ENCODE measurements at regions not wholly inside any gene's neighbourhood (a gene's known extent, or its start where the extent isn't known, plus 50 kb on each side); places are given as distances from the start of the nearest gene placed in this dataset.

DNA sequence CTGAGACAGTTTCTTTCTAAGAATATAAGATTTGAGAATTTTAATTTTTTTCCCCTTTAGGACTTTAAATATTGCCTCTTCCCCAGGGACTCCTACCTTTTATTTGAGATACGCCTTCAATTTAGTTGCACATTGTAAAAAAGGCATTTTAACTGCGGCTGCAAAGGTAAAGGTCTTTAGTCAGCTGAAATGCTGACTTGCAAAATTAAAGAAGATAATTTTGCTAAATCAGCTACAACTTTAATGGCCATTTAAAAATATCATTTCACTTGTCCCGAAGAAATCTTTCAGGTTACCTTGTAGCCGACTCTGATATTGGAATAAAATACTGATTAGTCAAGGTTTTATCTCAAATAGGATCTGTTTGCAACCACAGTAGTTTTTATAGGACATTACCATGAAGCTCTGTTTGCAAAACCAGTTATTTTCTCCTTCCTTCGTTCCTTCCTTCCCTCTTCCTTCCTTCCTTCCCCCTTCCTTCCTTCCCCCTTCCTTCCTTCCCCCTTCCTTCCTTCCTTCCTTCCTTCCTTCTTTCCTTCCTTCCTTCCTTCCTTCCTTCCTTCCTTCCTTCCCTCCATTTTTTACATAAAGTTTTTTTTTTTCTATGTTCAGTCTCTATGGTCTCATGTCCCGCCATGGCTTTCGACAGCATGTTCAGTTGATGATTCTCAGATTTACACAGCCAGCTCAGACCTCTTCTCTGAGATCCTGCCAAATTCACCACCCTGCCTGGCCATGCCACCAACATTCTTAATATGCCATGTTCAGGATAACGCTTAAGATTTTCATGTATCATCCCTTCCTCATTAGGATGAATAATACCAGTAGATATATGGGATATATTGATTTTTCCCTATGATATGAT is 405.4 kb upstream of the PRKX start:
- TF ChIP-seq, protein P1, sequence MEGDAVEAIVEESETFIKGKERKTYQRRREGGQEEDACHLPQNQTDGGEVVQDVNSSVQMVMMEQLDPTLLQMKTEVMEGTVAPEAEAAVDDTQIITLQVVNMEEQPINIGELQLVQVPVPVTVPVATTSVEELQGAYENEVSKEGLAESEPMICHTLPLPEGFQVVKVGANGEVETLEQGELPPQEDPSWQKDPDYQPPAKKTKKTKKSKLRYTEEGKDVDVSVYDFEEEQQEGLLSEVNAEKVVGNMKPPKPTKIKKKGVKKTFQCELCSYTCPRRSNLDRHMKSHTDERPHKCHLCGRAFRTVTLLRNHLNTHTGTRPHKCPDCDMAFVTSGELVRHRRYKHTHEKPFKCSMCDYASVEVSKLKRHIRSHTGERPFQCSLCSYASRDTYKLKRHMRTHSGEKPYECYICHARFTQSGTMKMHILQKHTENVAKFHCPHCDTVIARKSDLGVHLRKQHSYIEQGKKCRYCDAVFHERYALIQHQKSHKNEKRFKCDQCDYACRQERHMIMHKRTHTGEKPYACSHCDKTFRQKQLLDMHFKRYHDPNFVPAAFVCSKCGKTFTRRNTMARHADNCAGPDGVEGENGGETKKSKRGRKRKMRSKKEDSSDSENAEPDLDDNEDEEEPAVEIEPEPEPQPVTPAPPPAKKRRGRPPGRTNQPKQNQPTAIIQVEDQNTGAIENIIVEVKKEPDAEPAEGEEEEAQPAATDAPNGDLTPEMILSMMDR (IDR thresholded peaks at IDR 0.05; ENCODE audit: insufficient read depth, low read length, poor library complexity, severe bottlenecking) = no peak
- Histone ChIP-seq H3K36me3 (ENCODE audit: control insufficient read depth, insufficient read depth, low read length) (no peaks in the 10 kb centered on the region), H3K4me3 (replicated peaks; ENCODE audit: low read depth, low read length) (no peak overlapping the region), H3K27me3 (replicated peaks; ENCODE audit: control insufficient read depth, insufficient read depth, low read length) (no peaks in the 10 kb centered on the region)
- no peak for DNase-seq (ENCODE audit: extremely low read depth, insufficient read length)

DNA sequence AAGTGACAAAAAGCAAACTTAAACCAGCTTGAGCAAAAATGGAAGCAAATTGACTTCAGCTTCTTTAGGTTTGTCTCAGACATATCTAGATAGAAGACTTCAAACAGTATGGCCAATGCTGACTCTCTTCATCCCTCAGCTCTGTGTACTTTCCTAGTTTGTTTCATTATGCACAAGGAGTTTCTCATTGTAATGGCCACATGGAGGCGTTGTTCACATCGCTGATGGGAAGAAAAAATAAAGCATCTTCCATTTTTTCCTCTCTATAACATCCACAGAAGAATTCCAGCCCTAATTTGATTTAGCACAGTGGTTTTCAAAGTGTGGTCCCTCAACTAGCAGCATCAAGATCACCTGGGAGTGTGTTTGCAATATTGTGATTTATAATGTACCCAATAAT is 397.5 kb upstream of the PRKX start:
- no peak for DNase-seq (ENCODE audit: extremely low read depth, insufficient read length)
- H3K36me3 ChIP-seq (ENCODE audit: control insufficient read depth, insufficient read depth, low read length) = no peaks in the 10 kb centered on the region
- H3K4me3 ChIP-seq (replicated peaks; ENCODE audit: low read depth, low read length) = no peak overlapping the region
- H3K27me3 ChIP-seq (replicated peaks; ENCODE audit: control insufficient read depth, insufficient read depth, low read length) = no peaks in the 10 kb centered on the region
- TF ChIP-seq, protein P1 (IDR thresholded peaks at IDR 0.05; ENCODE audit: insufficient read depth, low read length, poor library complexity, severe bottlenecking) = no peak

DNA sequence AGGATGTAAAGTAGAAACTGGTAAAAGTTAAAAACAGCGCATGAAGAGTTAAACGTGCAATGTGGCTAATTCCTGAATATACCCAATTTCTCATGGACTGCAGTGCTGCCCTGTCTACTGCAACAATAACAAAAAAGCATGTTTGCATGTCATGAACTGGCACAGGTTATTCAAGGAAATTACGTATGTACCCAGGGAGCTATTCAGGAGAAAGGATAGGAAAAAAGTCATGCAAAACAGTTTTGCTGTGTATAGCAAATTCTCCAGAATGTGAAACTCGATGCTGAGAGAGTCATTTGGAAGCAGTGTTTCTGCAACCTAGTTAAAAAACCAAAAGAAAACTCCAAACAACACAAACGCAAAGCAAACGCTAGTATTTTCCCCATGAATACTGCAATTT is 381.5 kb upstream of the PRKX start:
- DNase-seq (ENCODE audit: extremely low read depth, insufficient read length) = no peak
- no peaks in the 10 kb centered on the region for H3K36me3 ChIP-seq (ENCODE audit: control insufficient read depth, insufficient read depth, low read length)
- no peak overlapping the region for H3K4me3 ChIP-seq (replicated peaks; ENCODE audit: low read depth, low read length)
- H3K27me3 ChIP-seq (replicated peaks; ENCODE audit: control insufficient read depth, insufficient read depth, low read length) = no peaks in the 10 kb centered on the region
- TF ChIP-seq, protein P1 (IDR thresholded peaks at IDR 0.05; ENCODE audit: insufficient read depth, low read length, poor library complexity, severe bottlenecking) = no peak

DNA sequence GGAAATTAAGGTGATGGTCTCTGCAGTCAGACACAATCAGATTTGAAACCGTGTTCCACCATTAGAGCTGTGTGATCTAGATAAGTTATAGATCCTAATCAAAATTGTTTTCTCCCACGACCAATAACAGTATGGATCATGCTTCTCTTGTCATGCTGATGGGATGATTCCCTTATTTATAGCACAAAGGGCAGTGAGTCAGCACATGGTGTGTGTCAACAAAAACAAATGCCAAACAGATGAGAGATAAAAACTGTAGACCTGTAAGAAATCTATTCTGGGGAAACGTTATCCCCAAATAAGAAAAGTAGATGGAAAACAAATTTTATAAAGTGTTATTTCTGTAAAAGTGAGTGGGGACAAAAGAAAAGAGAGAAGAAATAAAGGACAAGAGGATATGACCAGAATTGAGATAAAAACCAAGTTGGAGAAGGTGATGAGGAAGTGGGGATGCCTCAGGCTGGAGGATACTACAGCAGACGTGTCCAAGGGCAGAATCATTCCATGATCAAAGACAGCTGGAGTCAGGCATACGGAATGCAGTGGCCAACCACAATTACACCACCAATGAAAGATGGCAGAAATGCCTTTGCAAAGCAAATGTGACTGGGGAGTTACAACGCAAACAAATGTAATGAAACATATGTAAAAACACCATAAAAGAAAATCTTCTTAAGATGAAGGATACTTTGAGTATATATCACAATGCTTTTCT is 377.8 kb upstream of the PRKX start:
- no peak for DNase-seq (ENCODE audit: extremely low read depth, insufficient read length)
- TF ChIP-seq, protein P1 (IDR thresholded peaks at IDR 0.05; ENCODE audit: insufficient read depth, low read length, poor library complexity, severe bottlenecking) = no peak
- no peaks in the 10 kb centered on the region for H3K27me3 ChIP-seq (replicated peaks; ENCODE audit: control insufficient read depth, insufficient read depth, low read length)

DNA sequence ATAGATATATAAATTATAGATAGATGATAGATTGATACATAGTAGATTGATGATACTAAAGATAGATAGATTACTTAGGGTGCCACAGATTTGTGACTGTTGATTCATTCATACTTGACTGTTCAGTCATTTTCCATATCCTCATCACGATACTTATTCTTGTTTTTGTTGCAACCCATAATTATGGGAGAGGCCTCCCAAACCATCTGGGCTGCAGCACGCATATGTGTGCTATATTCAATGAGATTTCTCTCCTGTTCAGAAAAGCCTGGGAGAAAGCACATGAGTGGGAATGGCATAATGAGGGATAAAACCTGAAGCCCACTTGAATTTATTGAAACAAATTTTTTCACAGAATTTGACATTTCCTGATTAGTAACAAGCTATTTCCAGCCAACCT is 346.4 kb upstream of the PRKX start:
- Histone ChIP-seq H3K36me3 (ENCODE audit: control insufficient read depth, insufficient read depth, low read length) (no peaks in the 10 kb centered on the region), H3K4me3 (replicated peaks; ENCODE audit: low read depth, low read length) (no peak overlapping the region), H3K27me3 (replicated peaks; ENCODE audit: control insufficient read depth, insufficient read depth, low read length) (no peaks in the 10 kb centered on the region)
- TF ChIP-seq, protein P1 (IDR thresholded peaks at IDR 0.05; ENCODE audit: insufficient read depth, low read length, poor library complexity, severe bottlenecking) = no peak
- DNase-seq (ENCODE audit: extremely low read depth, insufficient read length) = no peak

More for the DNA sequence above, 377.8 kb upstream of the PRKX start:
- H3K4me3 ChIP-seq (replicated peaks; ENCODE audit: low read depth, low read length) = no peak overlapping the region
- no peaks in the 10 kb centered on the region for H3K36me3 ChIP-seq (ENCODE audit: control insufficient read depth, insufficient read depth, low read length)

Data from GM06990 (cell line).